Stimulated activated CD4-positive, alpha-beta T cell treated with anti-CD3 and anti-CD28 coated beads, Interleukin-2, amount 100 ng/mL, for 4 hours (primary cell): ENCODE measurements at regions not wholly inside any gene's neighbourhood (a gene's known extent, or its start where the extent isn't known, plus 50 kb on each side); places are given as distances from the start of the nearest gene placed in this dataset.

Experiments
- DNase-seq: peaks from one replicate; pipeline ENCODE4 v3.0.0-alpha.2; 2020; ENCODE audit warnings: low read depth

- no peak for DNase-seq
These were observed 116.4 kb downstream of the IRS2 start for GRCh38 chr13:109669956-109670355.

GRCh38 chr13:109669234-109669612 is 117.2 kb downstream of the IRS2 start:
- no peak for DNase-seq

- no peak for DNase-seq
These were observed 117.8 kb downstream of the IRS2 start for GRCh38 chr13:109668433-109669233.

GRCh38 chr13:109667807-109668291 is 118.5 kb downstream of the IRS2 start:
- DNase-seq, result no peak

- DNase-seq, result no peak
These were observed 119.3 kb downstream of the IRS2 start for GRCh38 chr13:109667056-109667455.

- DNase-seq, result no peak
These were observed 119.7 kb downstream of the IRS2 start for GRCh38 chr13:109666656-109667055.

- no peak for DNase-seq
These were observed 120.6 kb downstream of the IRS2 start for GRCh38 chr13:109665781-109666249.

GRCh38 chr13:109665240-109665639 is 121.1 kb downstream of the IRS2 start:
- DNase-seq, result no peak

GRCh38 chr13:109657395-109657794 is 129.0 kb downstream of the IRS2 start:
- DNase-seq, result no peak

GRCh38 chr13:109656206-109656605 is 130.2 kb downstream of the IRS2 start:
- DNase-seq, result no peak

GRCh38 chr13:109655611-109656010 is 130.8 kb downstream of the IRS2 start:
- no peak for DNase-seq

GRCh38 chr13:109655206-109655600 is 131.2 kb downstream of the IRS2 start:
- no peak for DNase-seq

GRCh38 chr13:109654341-109655205 is 131.8 kb downstream of the IRS2 start:
- no peak for DNase-seq

- no peak for DNase-seq
These were observed 133.9 kb downstream of the IRS2 start for GRCh38 chr13:109652531-109652930.

- no peak for DNase-seq
These were observed 134.5 kb downstream of the IRS2 start for GRCh38 chr13:109651854-109652253.

- no peak for DNase-seq
These were observed 135.1 kb downstream of the IRS2 start for GRCh38 chr13:109651311-109651710.

GRCh38 chr13:109650861-109651260 is 135.5 kb downstream of the IRS2 start:
- DNase-seq, result no peak

GRCh38 chr13:109649713-109650112 is 136.7 kb downstream of the IRS2 start:
- DNase-seq, result no peak

GRCh38 chr13:109647699-109648098 is 138.7 kb downstream of the IRS2 start:
- DNase-seq, result no peak

- DNase-seq, result no peak
These were observed 139.3 kb downstream of the IRS2 start for GRCh38 chr13:109647053-109647452.

GRCh38 chr13:109646423-109646822 is 140.0 kb downstream of the IRS2 start:
- DNase-seq, result no peak

GRCh38 chr13:109645831-109646230 is 140.6 kb downstream of the IRS2 start:
- no peak for DNase-seq

- no peak for DNase-seq
These were observed 141.4 kb downstream of the IRS2 start for GRCh38 chr13:109644956-109645355.
